ENCODE measurements at regions not wholly inside any gene's neighbourhood (a gene's known extent, or its start where the extent isn't known, plus 50 kb on each side); places are given as distances from the start of the nearest gene placed in this dataset.

DNA sequence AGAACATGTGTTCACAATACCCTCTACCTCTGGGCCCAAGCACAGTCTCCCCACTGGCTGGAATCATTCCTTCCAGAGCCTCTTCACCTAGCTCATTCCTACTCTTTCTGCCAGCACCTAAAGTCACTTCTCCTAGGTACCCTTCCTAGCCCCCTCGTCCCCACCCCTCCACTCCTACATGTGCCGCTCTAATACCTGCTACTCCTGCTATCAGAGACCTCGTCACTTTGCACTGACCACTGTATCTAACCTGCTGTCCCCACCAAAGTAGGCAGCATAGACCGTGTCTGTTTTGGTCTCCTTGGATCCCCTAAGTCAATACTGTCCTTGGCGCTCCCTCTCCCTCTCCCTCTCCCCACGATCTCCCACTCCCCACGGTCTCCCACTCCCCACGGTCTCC is 53.2 kb upstream of the PKDCC start:
- H3K27ac ChIP-seq, result no peak overlapping the region
- H3K79me2 ChIP-seq (ENCODE audit: insufficient read depth, low read depth), result no peaks in the 10 kb centered on the region
- TF ChIP-seq, protein P1, sequence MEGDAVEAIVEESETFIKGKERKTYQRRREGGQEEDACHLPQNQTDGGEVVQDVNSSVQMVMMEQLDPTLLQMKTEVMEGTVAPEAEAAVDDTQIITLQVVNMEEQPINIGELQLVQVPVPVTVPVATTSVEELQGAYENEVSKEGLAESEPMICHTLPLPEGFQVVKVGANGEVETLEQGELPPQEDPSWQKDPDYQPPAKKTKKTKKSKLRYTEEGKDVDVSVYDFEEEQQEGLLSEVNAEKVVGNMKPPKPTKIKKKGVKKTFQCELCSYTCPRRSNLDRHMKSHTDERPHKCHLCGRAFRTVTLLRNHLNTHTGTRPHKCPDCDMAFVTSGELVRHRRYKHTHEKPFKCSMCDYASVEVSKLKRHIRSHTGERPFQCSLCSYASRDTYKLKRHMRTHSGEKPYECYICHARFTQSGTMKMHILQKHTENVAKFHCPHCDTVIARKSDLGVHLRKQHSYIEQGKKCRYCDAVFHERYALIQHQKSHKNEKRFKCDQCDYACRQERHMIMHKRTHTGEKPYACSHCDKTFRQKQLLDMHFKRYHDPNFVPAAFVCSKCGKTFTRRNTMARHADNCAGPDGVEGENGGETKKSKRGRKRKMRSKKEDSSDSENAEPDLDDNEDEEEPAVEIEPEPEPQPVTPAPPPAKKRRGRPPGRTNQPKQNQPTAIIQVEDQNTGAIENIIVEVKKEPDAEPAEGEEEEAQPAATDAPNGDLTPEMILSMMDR (conservative IDR thresholded peaks at IDR 0.05; ENCODE audit: low read depth, low read length), result no peak
- no peak overlapping the region for H3K9ac ChIP-seq
- no peaks in the 10 kb centered on the region for H3K4me1 ChIP-seq (ENCODE audit: low read depth, poor library complexity, severe bottlenecking)
- H3K4me3 ChIP-seq (IDR thresholded peaks at IDR 0.05; ENCODE audit: insufficient read depth, low read depth, low read length), result no peak overlapping the region
- no peaks in the 10 kb centered on the region for H3K27me3 ChIP-seq (ENCODE audit: insufficient read depth, low read depth)
- H3K4me2 ChIP-seq, result no peak overlapping the region
- no peaks in the 10 kb centered on the region for H3K36me3 ChIP-seq (ENCODE audit: insufficient read depth)
- no peak overlapping the region for H2AFZ ChIP-seq (ENCODE audit: low read depth)
- no peaks in the 10 kb centered on the region for H4K20me1 ChIP-seq (ENCODE audit: insufficient read depth)

GRCh38 chr2:41997561-41997960 is 50.3 kb upstream of the PKDCC start:
- Histone ChIP-seq H3K79me2 (ENCODE audit: insufficient read depth, low read depth) (no peaks in the 10 kb centered on the region), H3K4me1 (ENCODE audit: low read depth, poor library complexity, severe bottlenecking) (no peaks in the 10 kb centered on the region), H3K9ac (no peak overlapping the region), H3K4me2 (no peak overlapping the region), H4K20me1 (ENCODE audit: insufficient read depth) (no peaks in the 10 kb centered on the region), H3K27me3 (ENCODE audit: insufficient read depth, low read depth) (no peaks in the 10 kb centered on the region), H3K27ac (no peak overlapping the region), H3K4me3 (IDR thresholded peaks at IDR 0.05; ENCODE audit: insufficient read depth, low read depth, low read length) (no peak overlapping the region), H2AFZ (ENCODE audit: low read depth) (no peak overlapping the region), H3K36me3 (ENCODE audit: insufficient read depth) (no peaks in the 10 kb centered on the region)
- TF ChIP-seq, protein P1 (conservative IDR thresholded peaks at IDR 0.05; ENCODE audit: low read depth, low read length), result no peak
